Ovary (tissue), 7 donors: ENCODE measurements at regions not wholly inside any gene's neighbourhood (a gene's known extent, or its start where the extent isn't known, plus 50 kb on each side); places are given as distances from the start of the nearest gene placed in this dataset.
"Not testable (repeated sequence)": the region's sequence is repeated elsewhere in the genome, so short reads cannot be mapped to it uniquely, and the experiment has no call there.

ENCODE experiments used
- DNase-seq, 5 donors: peaks; one replicate each; pipeline ENCODE4 v3.0.0-alpha.2; 2019 to 2020
- H3K27ac ChIP-seq, 2 donors: fragments of 200-600 bp; one replicate each; pipeline versions ENCODE4 v1.5.1 to v1.8.0; 2019 to 2022
- H3K27me3 ChIP-seq: fragments of 200-600 bp; one replicate; pipeline ENCODE4 v1.8.0; 2022
- H3K36me3 ChIP-seq: fragments of 200-600 bp; sonication (generic); one replicate; pipeline ENCODE4 v1.5.1; 2019
- H3K4me1 ChIP-seq: one replicate; pipeline ENCODE4 v1.8.1; 2013; ENCODE audit warnings: mild to moderate bottlenecking, moderate library complexity; ENCODE audit not compliant: insufficient read depth
- H3K4me3 ChIP-seq: fragments of 200-600 bp; sonication (generic); one replicate; pipeline ENCODE4 v1.5.1; 2017
- H3K9me3 ChIP-seq, 2 donors: fragments of 200-600 bp in 1 of 2; sonication (generic) in 1 of 2; one replicate each; pipeline versions ENCODE4 v1.5.1 to v1.8.1; 2013 to 2019; ENCODE audit warnings: mild to moderate bottlenecking in 1 of 2, moderate library complexity in 1 of 2
- EP300 ChIP-seq: sonication (generic); formaldehyde crosslinking; IDR thresholded peaks from one replicate; pipeline ENCODE4 v1.6.1; 2017; ENCODE audit warnings: antibody characterized with exemption
- POLR2A ChIP-seq: fragments of 450-650 bp; IDR thresholded peaks from one replicate; pipeline ENCODE4 v1.6.1; 2017; ENCODE audit warnings: antibody characterized with exemption, mild to moderate bottlenecking, moderate library complexity
- WGBS, 3 donors: extraction: QIAGEN DNeasy Blood & Tissue Kit in 1 of 3; methylation state at CpG; one replicate each; pipeline versions ENCODE4 v1.1.5 to v1.1.7; 2013 to 2017; 5-methylcytosine and 5-hydroxymethylcytosine counted together
- intact Hi-C, 4 donors: fragments of 100-400 bp; cut with DNase I; formaldehyde crosslinking; loops; one replicate each; pipeline versions ENCODE4 v1.11.0 to v1.15.1; 2022 to 2023
- TF ChIP-seq, protein P1 (sequence below), 3 donors: fragments of 450-650 bp in 2 of 3; fragments of 200-600 bp in 1 of 3; IDR thresholded peaks; one replicate each; pipeline versions ENCODE4 v1.5.1 to v1.8.0; 2016 to 2022; ENCODE audit warnings: antibody characterized with exemption in 3 of 3, mild to moderate bottlenecking in 1 of 3
- donor health status: DM: no; HTN: no; CAD: no; lungs with moderate emphysema.
- donor health status: DM: no; HTN: no; CAD: no.
- donor health status: Bipolar disorder and iron deficiency.
- donor health status: DM: no; HTN: no; CAD: no.
- donor health status: DM: yes; HTN: yes; CAD: no.

DNA sequence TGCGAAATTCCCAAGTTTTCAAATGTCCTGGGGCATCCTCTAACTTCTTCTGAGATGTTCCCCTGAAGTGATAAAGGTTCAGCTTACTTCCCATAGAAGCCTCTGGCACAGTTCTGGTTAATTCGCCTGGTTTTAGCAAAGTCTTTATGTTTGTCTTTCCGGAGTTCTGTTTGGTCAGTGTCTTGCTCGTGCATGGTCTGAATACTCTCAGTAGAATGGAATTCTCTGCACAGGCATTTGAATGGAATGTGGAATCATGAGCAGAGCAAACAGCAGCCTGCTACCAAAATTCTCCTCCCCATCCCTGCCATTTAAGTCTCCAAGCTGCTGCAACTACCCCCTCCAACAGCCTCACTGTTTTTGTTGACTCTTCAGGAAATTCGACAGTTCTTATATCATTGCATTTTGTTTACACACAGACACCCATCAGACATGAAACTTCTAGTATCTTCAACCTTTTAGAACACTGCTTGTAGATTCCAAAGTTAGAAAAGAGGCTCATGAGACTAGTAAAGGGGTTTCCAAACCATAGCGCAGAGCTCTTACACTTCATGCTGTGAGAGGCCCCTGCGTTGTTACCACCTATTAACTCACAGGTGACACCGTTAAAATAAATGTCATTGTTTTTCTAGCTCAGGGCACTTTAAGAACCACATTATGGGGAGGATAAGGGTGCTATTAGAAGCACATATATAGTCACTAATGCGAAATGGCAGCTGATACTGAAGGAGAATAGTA, 129.7 kb downstream of the PLCE1 start:
- no peaks in the 10 kb centered on the region for H3K27me3 ChIP-seq
- no peaks in the 10 kb centered on the region for H3K36me3 ChIP-seq
- H3K27ac ChIP-seq, result no peak overlapping the region
- intact Hi-C loops, result no loop called here
- no peak for DNase-seq
- no peaks in the 10 kb centered on the region for H3K9me3 ChIP-seq
- H3K4me3 ChIP-seq, result no peak overlapping the region
- peaks cover 4% of the 10 kb centered on the region for H3K4me1 ChIP-seq
- TF ChIP-seq, protein P1, sequence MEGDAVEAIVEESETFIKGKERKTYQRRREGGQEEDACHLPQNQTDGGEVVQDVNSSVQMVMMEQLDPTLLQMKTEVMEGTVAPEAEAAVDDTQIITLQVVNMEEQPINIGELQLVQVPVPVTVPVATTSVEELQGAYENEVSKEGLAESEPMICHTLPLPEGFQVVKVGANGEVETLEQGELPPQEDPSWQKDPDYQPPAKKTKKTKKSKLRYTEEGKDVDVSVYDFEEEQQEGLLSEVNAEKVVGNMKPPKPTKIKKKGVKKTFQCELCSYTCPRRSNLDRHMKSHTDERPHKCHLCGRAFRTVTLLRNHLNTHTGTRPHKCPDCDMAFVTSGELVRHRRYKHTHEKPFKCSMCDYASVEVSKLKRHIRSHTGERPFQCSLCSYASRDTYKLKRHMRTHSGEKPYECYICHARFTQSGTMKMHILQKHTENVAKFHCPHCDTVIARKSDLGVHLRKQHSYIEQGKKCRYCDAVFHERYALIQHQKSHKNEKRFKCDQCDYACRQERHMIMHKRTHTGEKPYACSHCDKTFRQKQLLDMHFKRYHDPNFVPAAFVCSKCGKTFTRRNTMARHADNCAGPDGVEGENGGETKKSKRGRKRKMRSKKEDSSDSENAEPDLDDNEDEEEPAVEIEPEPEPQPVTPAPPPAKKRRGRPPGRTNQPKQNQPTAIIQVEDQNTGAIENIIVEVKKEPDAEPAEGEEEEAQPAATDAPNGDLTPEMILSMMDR (IDR thresholded peaks at IDR 0.05), result no peak
- TF ChIP-seq POLR2A (no peak), EP300 (no peak)
- WGBS, 3 donors, result 44 to 49% (median 45%) methylated on average over 9 of the region's 9 CpGs

DNA sequence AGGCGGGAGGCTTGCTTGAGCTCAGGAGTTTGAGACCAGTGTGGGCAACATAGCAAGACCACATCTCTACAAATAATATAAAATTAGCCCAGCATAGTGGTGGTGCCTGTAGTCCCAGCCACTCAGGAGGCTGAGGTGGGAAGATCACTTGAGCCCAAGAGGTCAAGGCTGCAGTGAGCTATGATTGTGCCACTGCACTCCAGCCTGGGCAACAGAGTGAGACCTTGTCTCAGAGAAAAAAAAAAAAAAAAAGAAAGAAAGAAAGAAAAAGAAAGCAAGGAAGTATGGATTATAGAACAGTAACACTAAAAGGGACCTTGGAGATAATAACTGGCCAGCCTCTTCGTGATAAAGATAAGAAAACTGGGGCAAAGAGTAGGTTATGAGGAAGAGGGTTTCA, 130.4 kb downstream of the PLCE1 start:
- H3K27me3 ChIP-seq, H3K36me3 ChIP-seq, H3K4me1 ChIP-seq, H3K4me3 ChIP-seq, H3K9me3 ChIP-seq, H3K27ac ChIP-seq, intact Hi-C loops, DNase-seq: not testable (repeated sequence)
- WGBS, 3 donors, result 53 to 69% (median 64%) methylated on average over 2 of the region's 2 CpGs

DNA sequence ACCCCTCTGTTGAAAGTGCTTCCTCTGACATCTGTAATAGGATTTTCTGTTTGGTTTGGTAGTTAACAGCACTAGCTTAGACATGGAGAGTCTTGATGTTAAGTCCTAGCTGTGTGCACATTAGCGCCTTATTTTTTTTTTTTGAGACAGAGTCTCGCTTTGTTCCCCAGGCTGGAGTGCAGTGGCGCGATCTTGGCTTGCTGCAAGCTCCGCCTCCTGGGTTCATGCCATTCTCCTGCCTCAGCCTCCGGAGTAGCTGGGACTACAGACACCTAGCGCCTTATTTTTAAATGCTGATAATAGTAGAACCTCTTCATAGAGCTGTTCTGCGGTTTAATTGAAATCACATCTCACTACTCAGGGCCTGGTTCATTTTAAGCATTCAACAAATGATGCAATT, 131.5 kb downstream of the PLCE1 start:
- H3K27me3 ChIP-seq, H3K4me1 ChIP-seq, H3K4me3 ChIP-seq, intact Hi-C loops, H3K27ac ChIP-seq, H3K9me3 ChIP-seq, DNase-seq, H3K36me3 ChIP-seq: not testable (repeated sequence)
- 94 to 97% (median 95%) methylated on average over 8 of the region's 8 CpGs for WGBS, 3 donors

DNA sequence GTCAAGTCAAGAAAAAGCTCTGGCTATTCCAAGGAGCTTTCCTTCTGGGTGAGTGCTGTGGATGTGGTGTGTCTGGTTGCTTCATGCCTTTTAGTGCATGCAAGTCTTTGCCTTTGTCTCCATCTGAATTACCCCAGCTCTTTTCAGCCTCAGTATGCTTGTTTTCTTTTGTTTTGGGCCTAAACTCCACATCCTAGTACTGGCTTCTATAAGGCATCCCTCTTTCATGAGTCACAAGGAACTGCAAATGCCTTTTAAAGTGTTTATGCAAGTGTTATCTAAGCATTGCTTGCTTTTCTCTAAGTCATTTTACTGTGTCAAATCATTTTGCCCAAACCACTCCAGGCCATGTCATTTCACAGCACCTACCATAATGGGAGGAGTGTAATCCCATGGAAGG, 132.1 kb downstream of the PLCE1 start:
- no peak overlapping the region for H3K4me3 ChIP-seq
- intact Hi-C loops, result no loop called here
- H3K4me1 ChIP-seq, result peaks cover 4% of the 10 kb centered on the region
- H3K27me3 ChIP-seq, result no peaks in the 10 kb centered on the region
- H3K27ac ChIP-seq, result no peak overlapping the region
- DNase-seq, result no peak
- TF ChIP-seq, protein P1 (IDR thresholded peaks at IDR 0.05), result no peak
- no peak for TF ChIP-seq EP300
- no peak for TF ChIP-seq POLR2A
- no peaks in the 10 kb centered on the region for H3K36me3 ChIP-seq
- no peaks in the 10 kb centered on the region for H3K9me3 ChIP-seq

DNA sequence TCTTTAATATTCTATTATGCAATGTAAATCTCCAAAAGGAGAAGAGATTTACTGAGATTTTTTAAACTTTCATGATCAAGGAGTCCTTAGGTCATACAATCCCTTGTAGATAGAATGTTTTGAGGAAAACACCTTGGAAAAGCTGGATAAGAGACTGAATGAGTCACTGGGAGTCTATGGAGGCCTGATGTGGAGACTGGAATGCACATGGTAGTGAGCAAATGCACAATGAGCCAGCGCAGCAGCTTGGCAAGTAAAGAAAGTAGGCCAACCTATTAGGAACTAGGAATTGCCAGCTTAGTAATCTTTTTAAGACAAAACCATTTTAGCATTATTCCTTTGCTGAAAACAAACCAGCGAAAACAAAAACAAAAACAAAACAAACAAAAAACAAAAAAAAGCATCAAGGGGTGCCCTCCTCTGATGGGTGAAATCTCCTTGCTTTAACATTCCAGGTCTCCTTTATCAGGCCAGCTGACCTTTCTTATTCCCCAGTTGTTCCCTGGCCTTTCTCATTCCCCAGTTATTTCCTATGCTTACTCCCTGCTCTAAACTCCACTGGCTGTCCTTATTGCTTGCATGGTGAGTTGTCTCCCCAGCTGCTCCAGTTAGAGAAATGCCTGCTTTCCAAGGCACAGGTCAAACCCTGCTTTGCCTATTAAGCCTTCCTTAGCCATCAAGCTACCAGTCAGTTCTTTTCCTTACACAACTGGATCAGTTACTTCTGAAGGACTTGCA, 135.8 kb downstream of the PLCE1 start:
- no peak for TF ChIP-seq EP300
- H3K9me3 ChIP-seq, result no peaks in the 10 kb centered on the region
- H3K4me3 ChIP-seq, result no peak overlapping the region
- DNase-seq, result no peak
- intact Hi-C loops, result no loop called here
- H3K27me3 ChIP-seq, result no peaks in the 10 kb centered on the region
- 80 to 90% (median 82%) methylated on average over 2 of the region's 2 CpGs for WGBS, 3 donors
- no peak overlapping the region for H3K27ac ChIP-seq
- no peaks in the 10 kb centered on the region for H3K4me1 ChIP-seq
- no peaks in the 10 kb centered on the region for H3K36me3 ChIP-seq

DNA sequence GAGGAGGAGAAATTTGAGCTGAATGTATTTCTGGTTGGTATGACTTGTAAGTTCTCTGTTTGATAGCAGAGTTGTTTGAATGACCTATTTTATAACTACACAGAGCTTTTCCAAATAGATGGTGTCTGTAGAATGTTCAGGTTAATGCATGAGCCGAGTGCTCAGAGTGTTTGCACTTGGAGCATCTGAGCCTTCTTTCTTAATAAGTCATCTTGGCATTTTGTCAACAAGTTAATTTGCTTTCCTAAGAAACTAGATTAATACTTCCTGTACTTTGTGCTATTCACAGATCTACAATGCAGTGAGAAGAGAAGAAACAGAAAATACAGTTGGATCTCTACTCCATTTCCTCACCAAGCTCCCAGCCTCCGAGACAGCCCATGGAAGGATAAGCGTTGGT, 138.2 kb downstream of the PLCE1 start:
- Histone ChIP-seq H3K27ac (no peak overlapping the region), H3K4me3 (no peak overlapping the region), H3K4me1 (no peaks in the 10 kb centered on the region), H3K36me3 (no peaks in the 10 kb centered on the region), H3K27me3 (no peaks in the 10 kb centered on the region), H3K9me3 (no peaks in the 10 kb centered on the region)
- TF ChIP-seq EP300, result no peak
- TF ChIP-seq, protein P1 (IDR thresholded peaks at IDR 0.05), result no peak
- TF ChIP-seq POLR2A, result no peak
- DNase-seq, result no peak
- intact Hi-C loops, result no loop called here
- 53 to 59% (median 57%) methylated on average over 3 of the region's 3 CpGs for WGBS, 3 donors
